Activated naive CD8-positive, alpha-beta T cell treated with anti-CD3 and anti-CD28 coated beads for 36 hours (primary cell): ENCODE measurements at regions not wholly inside any gene's neighbourhood (a gene's known extent, or its start where the extent isn't known, plus 50 kb on each side); places are given as distances from the start of the nearest gene placed in this dataset.

Source experiments
- DNase-seq: peaks from one replicate; pipeline ENCODE4 v3.0.0; 2021
- H3K27ac Mint-ChIP-seq: one replicate; pipeline ENCODE4 v1.8.0; 2022; ENCODE audit warnings: mild to moderate bottlenecking, moderate library complexity, mixed read lengths
- H3K27me3 Mint-ChIP-seq: one replicate; pipeline ENCODE4 v1.8.0; 2022; ENCODE audit warnings: mild to moderate bottlenecking, mixed read lengths
- H3K36me3 Mint-ChIP-seq: one replicate; pipeline ENCODE4 v1.8.0; 2021; ENCODE audit warnings: mild to moderate bottlenecking, mixed read lengths
- H3K4me1 Mint-ChIP-seq: one replicate; pipeline ENCODE4 v1.8.0; 2021; ENCODE audit warnings: mixed read lengths
- H3K4me3 Mint-ChIP-seq: one replicate; pipeline ENCODE4 v1.8.0; 2022; ENCODE audit warnings: mild to moderate bottlenecking, moderate library complexity, mixed read lengths
- H3K9me3 Mint-ChIP-seq: one replicate; pipeline ENCODE4 v1.8.0; 2022; ENCODE audit warnings: mixed read lengths

DNA sequence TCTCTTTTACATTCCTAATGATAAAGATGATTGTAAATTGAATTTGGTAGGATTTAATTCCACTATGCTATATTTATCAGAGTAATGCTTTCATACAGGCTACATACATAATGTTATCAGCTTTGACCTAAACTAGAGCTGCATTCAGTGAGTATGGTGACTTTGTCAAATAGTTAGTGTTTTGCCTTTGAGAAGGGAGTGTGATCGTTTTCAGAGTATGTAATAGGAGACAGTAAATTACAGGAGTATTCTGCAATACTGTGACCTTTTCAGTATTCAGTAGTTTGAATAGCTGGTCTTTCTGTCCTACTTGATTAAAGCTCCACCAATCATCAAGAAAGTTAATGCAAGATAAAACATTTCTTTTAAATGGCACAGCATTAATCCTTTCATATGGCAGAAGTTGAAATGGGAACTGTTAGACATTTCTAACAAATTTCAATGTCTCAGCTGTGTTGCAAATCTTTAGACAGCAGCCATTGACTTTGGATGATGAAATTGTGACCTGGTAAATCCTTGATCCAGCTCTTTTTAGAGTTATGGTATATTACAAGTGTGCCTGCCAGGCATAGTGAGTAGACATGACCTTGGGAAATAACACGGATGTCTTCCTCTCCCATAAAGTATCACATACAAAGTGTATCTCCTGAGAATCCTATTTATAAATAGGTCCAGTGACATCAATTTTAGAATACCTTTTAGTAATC, 455.3 kb downstream of the KCTD8 start:
- Mint-ChIP-seq H3K27me3 (no peaks in the 10 kb centered on the region), H3K4me3 (no peak overlapping the region), H3K4me1 (no peaks in the 10 kb centered on the region), H3K36me3 (no peaks in the 10 kb centered on the region), H3K27ac (no peak overlapping the region), H3K9me3 (peaks cover 1% of the 10 kb centered on the region)
- DNase-seq, result no peak

DNA sequence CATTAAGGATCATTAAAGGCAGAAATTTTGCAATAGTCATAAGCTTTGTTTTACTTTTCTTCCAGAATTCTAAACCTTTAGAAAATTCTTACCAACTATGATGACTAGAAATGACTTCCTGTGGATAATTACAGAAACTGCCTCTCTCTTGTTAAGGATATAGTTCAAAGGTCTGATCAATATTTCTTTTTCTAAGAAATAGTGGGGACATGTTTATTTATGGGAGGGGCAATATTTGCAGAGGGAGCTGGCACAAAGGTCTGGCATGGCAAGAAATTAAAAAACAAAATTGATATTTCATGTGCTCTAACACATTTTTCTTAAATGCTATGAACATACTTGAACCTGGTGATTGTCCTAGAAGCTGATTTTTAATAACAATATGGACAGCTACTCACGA, 448.9 kb downstream of the KCTD8 start:
- Mint-ChIP-seq H3K4me3 (no peak overlapping the region), H3K9me3 (peaks cover 4% of the 10 kb centered on the region), H3K27me3 (no peaks in the 10 kb centered on the region), H3K4me1 (no peaks in the 10 kb centered on the region), H3K27ac (no peak overlapping the region), H3K36me3 (no peaks in the 10 kb centered on the region)
- no peak for DNase-seq

DNA sequence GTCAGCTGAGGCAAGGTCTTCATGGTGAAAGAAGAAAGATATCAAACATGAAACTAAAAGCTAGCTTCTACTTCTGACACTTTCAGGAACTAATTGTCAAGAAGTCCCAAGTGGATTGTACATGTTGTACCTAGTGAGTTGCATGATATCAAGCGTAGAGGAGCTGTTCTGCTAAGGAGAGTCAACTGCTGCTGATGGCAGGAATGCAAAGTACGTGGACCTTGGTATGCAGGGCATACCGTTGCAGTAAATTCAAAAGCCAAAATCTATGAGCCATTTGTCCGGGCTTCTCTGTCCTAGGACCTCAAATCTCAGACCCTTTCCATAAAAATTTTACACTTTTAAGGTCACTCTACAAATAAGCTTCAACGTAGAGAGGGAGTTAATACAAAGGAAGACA, 446.2 kb downstream of the KCTD8 start:
- no peak overlapping the region for H3K4me3 Mint-ChIP-seq
- no peak for DNase-seq
- peaks cover 3% of the 10 kb centered on the region for H3K9me3 Mint-ChIP-seq
- H3K27me3 Mint-ChIP-seq, result no peaks in the 10 kb centered on the region
- H3K4me1 Mint-ChIP-seq, result no peaks in the 10 kb centered on the region
- no peaks in the 10 kb centered on the region for H3K36me3 Mint-ChIP-seq
- no peak overlapping the region for H3K27ac Mint-ChIP-seq

- Mint-ChIP-seq H3K4me1 (no peaks in the 10 kb centered on the region), H3K9me3 (peaks cover 6% of the 10 kb centered on the region), H3K27me3 (no peaks in the 10 kb centered on the region), H3K27ac (no peak overlapping the region), H3K36me3 (no peaks in the 10 kb centered on the region), H3K4me3 (no peak overlapping the region)
- DNase-seq, result no peak
These were observed 431.8 kb downstream of the KCTD8 start for GRCh38 chr4:44016570-44017421.

- H3K9me3 Mint-ChIP-seq, result peaks cover 6% of the 10 kb centered on the region
- H3K4me1 Mint-ChIP-seq, result no peaks in the 10 kb centered on the region
- no peak overlapping the region for H3K4me3 Mint-ChIP-seq
- DNase-seq, result no peak
- H3K27ac Mint-ChIP-seq, result no peak overlapping the region
- no peaks in the 10 kb centered on the region for H3K27me3 Mint-ChIP-seq
- no peaks in the 10 kb centered on the region for H3K36me3 Mint-ChIP-seq
These were observed 431.2 kb downstream of the KCTD8 start for GRCh38 chr4:44017422-44017739.

GRCh38 chr4:44019721-44020120, 428.9 kb downstream of the KCTD8 start:
- H3K27me3 Mint-ChIP-seq, result no peaks in the 10 kb centered on the region
- no peak for DNase-seq
- no peak overlapping the region for H3K27ac Mint-ChIP-seq
- no peaks in the 10 kb centered on the region for H3K4me1 Mint-ChIP-seq
- no peak overlapping the region for H3K4me3 Mint-ChIP-seq
- no peaks in the 10 kb centered on the region for H3K36me3 Mint-ChIP-seq
- H3K9me3 Mint-ChIP-seq, result peaks cover 6% of the 10 kb centered on the region

GRCh38 chr4:44025376-44026020, 423.1 kb downstream of the KCTD8 start:
- Mint-ChIP-seq H3K27ac (no peak overlapping the region), H3K4me1 (no peaks in the 10 kb centered on the region), H3K36me3 (no peaks in the 10 kb centered on the region), H3K9me3 (peaks cover 5% of the 10 kb centered on the region), H3K27me3 (no peaks in the 10 kb centered on the region), H3K4me3 (no peak overlapping the region)
- no peak for DNase-seq

GRCh38 chr4:44038811-44039210, 409.8 kb downstream of the KCTD8 start:
- peaks cover 3% of the 10 kb centered on the region for H3K9me3 Mint-ChIP-seq
- H3K4me3 Mint-ChIP-seq, result no peak overlapping the region
- DNase-seq, result no peak
- H3K36me3 Mint-ChIP-seq, result no peaks in the 10 kb centered on the region
- no peaks in the 10 kb centered on the region for H3K4me1 Mint-ChIP-seq
- H3K27ac Mint-ChIP-seq, result no peak overlapping the region
- H3K27me3 Mint-ChIP-seq, result no peaks in the 10 kb centered on the region

DNA sequence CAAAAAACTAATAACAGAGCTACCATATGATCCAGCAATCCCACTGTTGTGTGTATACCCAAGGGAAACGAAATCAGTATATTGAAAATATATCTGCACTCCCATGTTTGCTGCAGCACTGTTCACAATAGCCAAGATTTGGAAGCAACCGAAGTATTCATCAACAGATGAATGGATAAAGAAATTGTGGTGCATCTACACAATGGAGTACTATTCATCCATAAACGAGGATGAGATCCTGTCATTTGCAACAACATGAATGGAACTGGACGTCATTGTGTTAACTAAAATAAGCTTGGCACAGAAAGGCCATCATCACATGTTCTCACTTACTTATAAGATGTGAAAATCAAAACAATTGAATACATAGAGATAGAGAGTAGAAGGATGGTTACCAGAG, 402.1 kb downstream of the KCTD8 start:
- H3K27ac Mint-ChIP-seq, result no peak overlapping the region
- H3K27me3 Mint-ChIP-seq, result no peaks in the 10 kb centered on the region
- H3K36me3 Mint-ChIP-seq, result no peaks in the 10 kb centered on the region
- H3K9me3 Mint-ChIP-seq, result peaks cover 9% of the 10 kb centered on the region
- no peaks in the 10 kb centered on the region for H3K4me1 Mint-ChIP-seq
- no peak for DNase-seq
- H3K4me3 Mint-ChIP-seq, result no peak overlapping the region

DNA sequence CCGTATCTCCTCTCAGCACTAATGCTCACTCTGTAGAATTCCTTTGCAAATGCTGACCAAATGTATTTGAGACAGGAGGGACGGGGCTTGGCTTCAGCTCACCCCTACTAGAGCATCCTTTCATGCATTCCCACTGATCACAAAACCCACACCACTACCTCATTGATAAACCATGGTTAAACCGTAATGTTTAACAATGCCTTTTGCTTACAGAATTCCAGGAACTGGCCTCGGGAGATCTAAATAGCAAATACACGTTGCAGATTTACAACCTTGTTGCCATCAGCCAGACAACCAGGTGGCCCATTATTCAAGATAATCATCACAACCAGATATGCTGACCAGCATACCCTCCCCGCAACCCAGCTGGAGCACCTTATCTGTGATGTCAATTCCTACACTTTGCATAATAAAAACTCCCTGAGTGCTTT, 391.9 kb downstream of the KCTD8 start:
- Mint-ChIP-seq H3K4me1 (no peaks in the 10 kb centered on the region), H3K27me3 (no peaks in the 10 kb centered on the region), H3K4me3 (no peak overlapping the region), H3K27ac (no peak overlapping the region), H3K36me3 (no peaks in the 10 kb centered on the region), H3K9me3 (peaks cover 4% of the 10 kb centered on the region)
- no peak for DNase-seq

DNA sequence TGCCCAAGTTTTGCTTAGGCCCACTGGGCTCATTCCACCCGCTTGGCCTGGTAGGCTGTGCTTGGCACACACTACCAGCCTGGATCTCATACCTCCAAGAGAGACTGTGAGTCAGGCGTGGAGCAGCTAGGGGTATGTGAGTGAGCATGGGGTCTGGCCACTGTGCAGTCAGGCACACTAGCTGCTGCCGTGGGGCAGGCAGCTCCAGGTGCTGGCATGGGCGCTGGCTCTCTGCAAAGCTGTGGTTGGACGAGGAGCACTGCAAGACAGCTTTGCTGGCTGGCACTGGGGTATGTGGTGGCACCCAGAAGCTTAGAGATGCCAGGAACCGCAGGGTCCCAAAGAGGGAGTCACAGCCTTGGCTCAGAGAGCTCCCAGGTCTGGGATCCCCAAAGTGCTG, 377.8 kb downstream of the KCTD8 start:
- no peak overlapping the region for H3K27ac Mint-ChIP-seq
- H3K27me3 Mint-ChIP-seq, result no peaks in the 10 kb centered on the region
- H3K36me3 Mint-ChIP-seq, result no peaks in the 10 kb centered on the region
- no peak for DNase-seq
- no peaks in the 10 kb centered on the region for H3K4me1 Mint-ChIP-seq
- no peak overlapping the region for H3K4me3 Mint-ChIP-seq
- no peaks in the 10 kb centered on the region for H3K9me3 Mint-ChIP-seq

DNA sequence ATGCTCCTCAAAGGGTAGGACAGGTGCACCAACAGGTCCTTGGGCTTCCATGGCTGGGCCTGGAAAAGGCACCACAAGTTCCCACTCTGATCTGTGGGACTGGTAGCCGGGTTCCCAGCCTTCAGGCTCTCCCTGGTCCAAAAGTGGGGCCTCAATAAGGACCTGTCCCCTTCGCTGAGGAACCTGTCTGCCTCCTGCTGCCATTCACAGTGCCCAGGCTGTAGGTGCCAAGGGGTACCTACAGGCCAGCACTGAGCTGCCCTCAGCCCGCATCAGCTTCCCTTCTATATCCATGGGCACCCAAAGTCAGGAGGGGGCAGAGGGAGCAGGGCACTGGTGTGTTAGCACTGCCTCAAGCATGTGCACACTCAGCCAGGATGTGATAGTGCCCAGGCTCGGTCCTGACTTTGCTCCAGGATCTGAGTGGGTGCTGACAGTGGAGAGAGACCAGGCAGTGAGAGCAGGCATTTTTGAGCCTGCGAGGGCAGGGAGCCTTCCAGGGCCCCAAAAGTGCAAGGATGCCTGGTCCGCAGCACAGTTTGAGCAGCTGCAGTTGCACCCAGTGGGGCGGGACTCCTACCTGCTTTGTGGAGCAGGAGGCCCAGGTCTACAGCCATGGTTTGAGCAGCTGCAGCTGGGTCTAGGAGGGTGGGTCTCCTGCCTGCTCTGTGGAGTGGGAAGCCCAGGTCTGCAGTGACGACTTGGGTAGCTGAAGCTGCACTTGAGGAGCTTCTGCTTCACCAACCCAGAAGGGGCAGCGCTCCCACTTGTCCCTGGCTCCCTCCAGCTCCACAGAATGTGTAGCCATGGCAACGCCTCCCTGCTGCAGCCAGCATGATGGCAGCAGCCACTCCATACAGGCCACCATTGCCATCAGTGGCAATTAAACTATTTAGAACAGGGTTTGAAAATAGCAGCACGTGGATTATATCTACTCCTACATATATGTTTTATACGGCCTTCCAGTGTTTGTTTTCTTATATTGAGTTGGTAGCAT, 376.4 kb downstream of the KCTD8 start:
- Mint-ChIP-seq H3K4me1 (no peaks in the 10 kb centered on the region), H3K9me3 (no peaks in the 10 kb centered on the region), H3K36me3 (no peaks in the 10 kb centered on the region), H3K27me3 (no peaks in the 10 kb centered on the region), H3K27ac (no peak overlapping the region), H3K4me3 (no peak overlapping the region)
- no peak for DNase-seq

DNA sequence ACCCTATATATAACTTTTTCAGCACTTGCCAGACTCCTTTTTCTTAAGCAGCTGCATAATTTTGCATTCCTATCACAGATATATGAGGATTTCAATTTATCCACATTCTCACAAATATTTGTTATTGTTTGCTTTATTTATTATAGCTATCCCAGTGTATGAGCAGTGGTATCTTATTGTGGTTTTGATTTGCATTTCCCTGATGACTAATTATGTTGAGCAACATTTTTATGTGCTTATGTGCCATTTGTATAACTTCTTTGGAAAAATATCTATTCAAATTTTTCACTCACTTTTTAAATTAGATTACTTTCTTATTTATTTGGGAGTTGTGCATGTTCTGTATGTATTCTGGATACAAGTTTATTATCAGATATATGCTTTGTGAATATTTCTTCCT, 361.9 kb downstream of the KCTD8 start:
- DNase-seq, result no peak
- Mint-ChIP-seq H3K27ac (no peak overlapping the region), H3K4me1 (no peaks in the 10 kb centered on the region), H3K27me3 (no peaks in the 10 kb centered on the region), H3K9me3 (peaks cover 7% of the 10 kb centered on the region), H3K36me3 (no peaks in the 10 kb centered on the region), H3K4me3 (no peak overlapping the region)

DNA sequence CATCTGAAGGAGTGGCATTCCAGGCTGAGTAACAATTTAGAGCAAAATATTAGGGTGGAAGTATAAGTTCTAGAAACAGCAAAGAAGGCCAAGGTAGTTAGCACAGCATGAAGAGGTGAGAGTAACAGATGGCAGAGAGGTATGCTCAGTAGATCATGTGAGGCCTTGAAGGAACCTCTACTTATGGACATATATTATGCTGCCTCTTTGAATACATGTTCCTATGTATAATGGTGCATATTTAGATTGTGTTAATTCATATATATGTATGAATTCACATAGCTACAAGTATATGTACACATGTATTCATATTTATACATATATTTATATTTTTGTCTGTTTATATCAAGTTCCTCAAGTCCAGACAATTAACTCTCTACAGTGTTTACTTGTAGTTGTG, 355.2 kb downstream of the KCTD8 start:
- no peak overlapping the region for H3K27ac Mint-ChIP-seq
- no peaks in the 10 kb centered on the region for H3K27me3 Mint-ChIP-seq
- peaks cover 6% of the 10 kb centered on the region for H3K9me3 Mint-ChIP-seq
- DNase-seq, result no peak
- no peaks in the 10 kb centered on the region for H3K4me1 Mint-ChIP-seq
- H3K4me3 Mint-ChIP-seq, result no peak overlapping the region
- H3K36me3 Mint-ChIP-seq, result no peaks in the 10 kb centered on the region

GRCh38 chr4:44098973-44099372, 349.6 kb downstream of the KCTD8 start:
- H3K4me3 Mint-ChIP-seq, result no peak overlapping the region
- no peak for DNase-seq
- H3K36me3 Mint-ChIP-seq, result no peaks in the 10 kb centered on the region
- no peaks in the 10 kb centered on the region for H3K27me3 Mint-ChIP-seq
- no peak overlapping the region for H3K27ac Mint-ChIP-seq
- H3K9me3 Mint-ChIP-seq, result peaks cover 8% of the 10 kb centered on the region
- no peaks in the 10 kb centered on the region for H3K4me1 Mint-ChIP-seq
